WTC11 (cell line): ENCODE measurements at regions not wholly inside any gene's neighbourhood (a gene's known extent, or its start where the extent isn't known, plus 50 kb on each side); places are given as distances from the start of the nearest gene placed in this dataset.

ENCODE experiments used
- ATF3 ChIP-seq: sonication (generic); formaldehyde crosslinking; conservative IDR thresholded peaks from 2 replicates; pipeline ENCODE4 v1.8.1; 2022; ENCODE audit warnings: mild to moderate bottlenecking, missing genetic modification reagents
- SP1 ChIP-seq: sonication (generic); formaldehyde crosslinking; conservative IDR thresholded peaks from 2 replicates; pipeline ENCODE4 v1.8.1; 2022; ENCODE audit warnings: missing genetic modification reagents

- TF ChIP-seq ATF3 (CRISPR knock-in tag) (no peak), SP1 (CRISPR knock-in tag) (no peak)
Measured at GRCh38 chr2:18096836-18097405, 218.5 kb downstream of the KCNS3 start.
